M059J (cell line): ENCODE measurements at regions not wholly inside any gene's neighbourhood (a gene's known extent, or its start where the extent isn't known, plus 50 kb on each side); places are given as distances from the start of the nearest gene placed in this dataset.
"Not testable (repeated sequence)": the region's sequence is repeated elsewhere in the genome, so short reads cannot be mapped to it uniquely, and the experiment has no call there.

Experiments
- DNase-seq: peaks from one replicate; pipeline ENCODE4 v3.0.0-alpha.2; 2012; ENCODE audit warnings: low read depth

DNA sequence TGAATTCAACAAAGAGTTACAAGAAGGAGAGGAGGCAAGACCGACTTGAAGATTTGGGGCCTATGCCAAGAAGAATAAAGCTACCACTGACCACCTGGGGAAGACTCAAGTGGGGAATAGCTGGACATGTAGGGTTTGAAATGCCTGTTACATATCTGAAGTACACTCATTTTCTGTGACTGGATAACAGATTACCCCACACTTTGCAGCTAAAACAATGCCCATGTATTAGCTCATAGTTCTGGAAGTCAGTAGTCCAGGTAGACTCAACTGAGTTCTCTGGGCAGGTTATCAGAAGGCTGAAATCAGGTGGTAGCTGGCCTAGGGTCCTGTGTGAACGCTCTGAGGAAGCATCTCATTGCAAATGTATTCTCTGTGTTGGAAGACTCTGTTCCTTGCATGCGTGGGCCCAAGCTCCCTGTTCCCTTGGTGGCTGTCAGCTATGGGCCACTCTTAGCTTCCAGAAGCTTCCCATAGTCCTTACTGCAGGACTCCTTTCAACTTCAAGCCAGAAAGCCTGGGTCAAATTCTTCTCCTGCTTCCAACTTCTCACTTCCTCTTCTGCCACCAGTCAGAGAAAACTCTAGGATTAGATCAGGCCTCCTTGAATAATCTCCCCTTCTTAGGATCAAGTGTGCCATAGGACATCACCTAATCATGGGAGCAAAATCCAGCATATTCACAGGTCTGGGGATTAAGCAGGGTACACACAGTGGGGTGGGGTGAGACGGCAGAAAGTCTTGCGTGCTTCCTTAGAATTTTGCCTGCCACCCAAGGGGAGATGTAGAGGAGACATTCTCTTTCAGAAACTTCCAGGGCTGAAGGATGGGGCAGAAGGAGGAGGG lies 187.8 kb downstream of the SHQ1 start:
- DNase-seq = no peak

DNA sequence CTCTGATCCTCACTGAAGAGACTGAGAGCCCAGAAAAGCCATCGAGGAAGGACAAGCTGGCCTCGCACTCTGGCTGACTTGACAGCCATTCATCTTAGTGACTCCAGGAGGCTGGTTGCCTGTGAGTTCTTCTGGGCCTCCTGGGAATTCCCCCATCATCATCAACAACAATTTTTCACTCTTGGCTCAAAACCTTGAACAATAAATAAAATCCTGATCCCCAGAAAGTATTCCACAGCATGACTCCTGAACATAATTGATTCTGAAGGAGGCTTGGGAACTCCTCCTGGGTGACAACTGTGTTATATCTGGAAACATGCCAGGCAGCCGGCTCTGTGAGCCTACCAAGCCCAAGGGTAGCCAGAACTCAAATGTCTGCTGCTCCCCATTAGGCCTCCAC lies 188.6 kb downstream of the SHQ1 start:
- peak; percentile 40 for DNase-seq

DNA sequence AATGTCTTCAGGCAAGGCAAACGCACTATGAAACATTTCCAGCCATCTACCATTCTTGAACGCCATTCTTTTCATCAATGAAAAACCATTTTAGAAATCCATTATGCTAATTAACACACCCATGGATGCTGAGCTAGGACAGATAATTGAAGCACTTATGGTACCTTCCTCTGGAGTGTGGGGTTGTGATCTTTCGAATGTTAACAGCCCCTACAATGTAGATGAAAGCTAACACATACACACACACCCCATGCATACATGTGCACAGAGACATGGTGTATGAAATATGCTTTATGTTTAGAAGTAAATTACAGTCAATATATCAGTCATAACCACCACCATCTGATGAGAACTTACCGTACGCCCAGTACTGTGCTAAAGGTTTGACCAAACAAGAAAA lies 189.1 kb downstream of the SHQ1 start:
- DNase-seq = no peak

DNA sequence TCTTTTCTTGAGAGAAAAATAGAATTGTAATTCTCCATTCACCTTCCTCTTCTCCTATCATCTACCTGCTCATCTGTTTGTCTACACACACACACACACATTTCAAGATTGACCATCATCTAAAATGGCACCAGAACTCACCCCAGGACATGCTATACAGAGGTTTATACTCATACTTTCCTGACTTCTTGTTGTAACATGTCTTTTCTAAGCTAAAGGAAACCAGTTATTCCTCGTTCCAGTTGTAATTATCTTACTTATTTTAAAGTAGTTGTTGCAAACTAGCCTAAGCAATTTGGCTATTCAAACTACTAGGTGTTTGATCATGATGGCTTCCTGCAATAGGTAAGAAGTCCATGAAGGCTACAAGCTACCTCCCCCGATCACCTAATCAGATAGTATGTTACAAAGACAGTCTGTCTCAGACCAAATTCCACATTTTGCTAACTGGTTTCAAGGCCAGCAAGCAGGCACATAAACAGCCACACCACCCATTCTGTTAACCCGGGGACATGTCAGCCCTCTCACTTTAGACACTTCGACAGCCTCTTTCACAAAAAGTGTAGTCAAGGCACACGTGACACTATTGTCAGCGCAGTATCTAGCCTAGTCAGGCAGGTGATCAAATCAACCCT lies 189.7 kb downstream of the SHQ1 start:
- no peak for DNase-seq

DNA sequence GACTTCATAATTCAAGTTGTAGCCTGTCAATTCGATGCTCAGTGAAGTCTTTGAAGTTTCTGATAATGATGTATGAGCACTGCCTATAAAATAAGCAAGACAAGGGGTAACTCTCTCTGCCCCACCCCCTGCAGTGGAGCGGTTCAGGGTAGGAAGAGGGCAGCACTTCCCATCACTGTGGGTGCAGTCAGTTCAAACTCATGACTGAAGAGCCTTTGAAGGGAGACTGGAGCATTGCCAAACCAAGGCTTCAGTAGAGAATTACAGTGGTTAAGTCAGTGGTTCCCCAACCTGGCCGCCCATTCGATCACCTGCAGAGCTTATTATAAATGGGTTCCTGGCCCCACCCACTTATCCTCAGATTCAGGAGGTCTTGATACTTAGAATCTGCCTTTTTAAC lies 190.6 kb downstream of the SHQ1 start:
- DNase-seq = peak; percentile 59

DNA sequence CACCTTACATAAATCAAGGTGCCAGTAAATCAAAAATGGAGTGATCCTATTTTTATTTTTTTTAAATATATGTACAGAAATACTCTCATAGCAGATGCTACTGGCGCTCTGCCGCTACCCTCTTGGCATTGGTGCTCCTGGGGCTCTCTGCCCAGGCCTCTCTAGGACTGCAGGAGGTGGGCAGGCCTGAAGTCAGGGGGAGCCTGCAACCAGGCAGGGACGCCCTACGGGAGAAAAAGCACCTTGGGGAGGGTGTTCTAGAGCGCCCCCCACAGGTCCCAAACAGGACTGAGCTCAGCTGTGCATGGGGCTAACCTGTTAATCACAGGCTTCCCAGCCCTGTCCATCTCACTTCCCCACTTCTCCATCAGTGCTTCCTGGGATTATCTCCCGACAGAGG lies 192.5 kb downstream of the SHQ1 start:
- no peak for DNase-seq

DNA sequence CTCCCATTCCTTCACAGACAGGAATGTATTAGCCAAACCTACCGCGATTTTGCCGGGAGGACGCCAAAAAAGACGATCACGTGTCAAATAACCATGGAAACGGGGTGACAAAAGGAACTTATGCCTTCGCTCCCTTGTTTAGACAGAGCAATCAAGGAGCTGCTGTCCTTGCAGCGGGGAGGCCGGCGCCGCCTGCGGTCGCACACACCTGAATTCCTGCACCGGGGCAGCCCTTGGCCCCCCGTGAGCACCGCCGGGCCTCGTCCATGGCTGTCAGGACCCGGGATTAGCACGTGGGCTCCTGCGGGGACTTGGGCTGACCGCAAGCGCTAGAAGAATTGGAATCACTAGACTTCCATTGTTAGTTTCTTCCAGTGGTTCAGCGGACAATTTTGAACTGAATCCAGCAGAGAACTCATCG lies 193.1 kb downstream of the SHQ1 start:
- peak; percentile 68 for DNase-seq

DNA sequence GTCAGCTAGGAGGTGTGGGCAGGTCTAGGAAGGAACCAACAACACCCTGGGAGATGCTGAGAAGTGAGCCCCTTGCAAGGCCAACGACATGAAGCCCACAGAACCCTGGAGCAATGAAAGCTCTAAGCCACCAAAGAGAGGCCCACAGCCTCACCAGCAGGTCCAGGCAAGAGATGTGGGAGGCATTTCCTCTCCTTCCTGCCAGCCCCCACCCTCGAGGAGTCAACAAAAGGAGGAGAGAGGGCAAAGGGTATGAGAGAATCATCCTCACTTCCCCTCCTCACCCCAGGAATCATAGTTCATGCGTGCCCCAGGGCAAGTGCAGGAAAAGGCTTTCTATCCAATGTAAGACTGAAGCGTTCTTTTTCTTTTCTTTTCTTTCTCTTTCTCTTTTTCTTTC lies 195.8 kb downstream of the SHQ1 start:
- no peak for DNase-seq

DNA sequence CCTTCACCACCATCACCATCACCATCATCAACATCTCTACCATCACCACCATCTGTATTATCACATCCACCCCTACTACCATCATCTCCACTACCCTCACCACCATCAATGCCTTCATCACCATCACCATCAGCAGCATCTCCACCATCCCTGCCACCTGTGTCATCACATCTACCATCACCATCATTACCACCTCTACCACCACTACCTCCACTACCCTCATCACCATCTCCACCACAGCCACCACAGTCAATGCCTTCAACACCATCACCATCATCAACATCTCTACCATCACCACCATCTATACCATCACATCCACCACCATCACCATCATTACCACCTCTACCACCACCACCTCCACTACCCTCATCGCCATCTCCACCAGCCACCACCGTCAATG lies 196.7 kb downstream of the SHQ1 start:
- DNase-seq = no peak

DNA sequence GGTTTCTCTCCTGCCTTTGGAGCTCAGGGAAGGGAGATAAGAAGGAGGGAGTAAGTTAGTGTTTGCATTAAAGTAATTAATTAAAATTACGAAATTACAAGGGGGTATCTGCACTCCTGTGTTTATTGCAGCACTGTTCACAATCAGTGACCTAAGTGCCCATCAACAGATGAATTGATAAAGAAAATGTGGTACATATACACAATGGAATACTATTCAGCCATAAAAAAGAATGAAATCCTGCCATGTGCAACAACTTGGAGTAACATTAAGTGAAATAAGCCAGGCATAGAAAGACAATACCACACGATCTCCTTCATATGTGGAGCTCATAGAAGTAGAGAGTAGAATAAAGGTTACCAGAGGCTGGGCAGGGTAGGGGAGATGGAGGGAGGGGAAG lies 202.0 kb downstream of the SHQ1 start:
- no peak for DNase-seq

DNA sequence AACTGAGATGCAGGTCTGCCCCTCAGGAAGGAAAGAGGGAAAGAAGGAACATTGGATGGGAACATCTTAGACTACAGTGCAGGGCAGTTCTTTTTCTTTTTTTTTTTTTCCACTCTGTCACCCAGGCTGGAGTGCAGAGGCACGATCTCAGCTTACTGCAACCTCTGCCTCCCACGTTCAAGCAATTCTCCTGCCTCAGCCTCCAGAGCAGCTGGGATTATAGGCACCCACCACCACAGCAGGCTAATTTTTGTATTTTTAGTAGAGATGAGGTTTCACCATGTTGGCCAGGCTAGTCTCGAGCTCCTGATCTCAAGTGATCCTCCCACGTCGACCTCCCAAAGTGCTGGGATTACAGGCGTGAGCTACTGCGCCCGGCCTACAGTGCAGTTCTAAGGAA lies 204.6 kb downstream of the SHQ1 start:
- not testable (repeated sequence) for DNase-seq

DNA sequence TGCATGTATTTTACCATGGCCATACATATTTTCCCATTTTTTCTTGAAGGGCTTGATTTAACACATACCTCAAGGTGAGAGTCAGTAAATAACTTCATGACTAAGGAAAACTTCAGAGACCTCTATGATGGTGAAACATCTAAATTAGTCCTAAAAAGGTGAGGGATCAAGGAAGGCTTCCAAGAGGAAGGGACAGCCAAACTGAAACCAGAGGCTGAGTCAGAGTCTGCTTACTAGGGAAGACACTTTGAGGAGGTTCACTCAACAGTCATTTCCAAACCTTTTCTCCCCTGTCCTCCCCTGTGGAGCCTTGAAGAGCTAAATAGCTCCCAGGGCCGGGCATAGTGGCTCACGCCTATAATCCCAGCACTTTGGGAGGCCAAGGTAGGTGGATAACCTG lies 206.6 kb downstream of the SHQ1 start:
- no peak for DNase-seq

DNA sequence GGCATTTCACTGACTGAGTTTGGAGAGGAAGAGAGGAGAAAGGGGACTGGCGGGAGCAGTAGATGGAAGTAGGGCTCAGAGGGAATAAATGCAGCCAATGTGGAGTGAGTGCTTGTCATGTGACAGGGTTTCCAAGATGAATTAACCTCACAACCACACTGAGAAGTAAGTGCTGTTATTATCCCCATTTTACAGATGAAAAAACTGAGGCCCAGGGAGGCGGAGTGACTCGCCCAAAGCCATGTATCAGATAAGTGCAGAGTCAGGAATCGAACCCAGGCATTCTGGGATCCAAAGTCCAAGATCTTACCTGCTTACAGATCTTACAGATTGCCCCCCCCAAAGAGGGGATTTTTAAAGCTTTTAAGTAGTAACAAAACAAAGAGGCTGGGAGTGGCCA lies 207.2 kb downstream of the SHQ1 start:
- no peak for DNase-seq

DNA sequence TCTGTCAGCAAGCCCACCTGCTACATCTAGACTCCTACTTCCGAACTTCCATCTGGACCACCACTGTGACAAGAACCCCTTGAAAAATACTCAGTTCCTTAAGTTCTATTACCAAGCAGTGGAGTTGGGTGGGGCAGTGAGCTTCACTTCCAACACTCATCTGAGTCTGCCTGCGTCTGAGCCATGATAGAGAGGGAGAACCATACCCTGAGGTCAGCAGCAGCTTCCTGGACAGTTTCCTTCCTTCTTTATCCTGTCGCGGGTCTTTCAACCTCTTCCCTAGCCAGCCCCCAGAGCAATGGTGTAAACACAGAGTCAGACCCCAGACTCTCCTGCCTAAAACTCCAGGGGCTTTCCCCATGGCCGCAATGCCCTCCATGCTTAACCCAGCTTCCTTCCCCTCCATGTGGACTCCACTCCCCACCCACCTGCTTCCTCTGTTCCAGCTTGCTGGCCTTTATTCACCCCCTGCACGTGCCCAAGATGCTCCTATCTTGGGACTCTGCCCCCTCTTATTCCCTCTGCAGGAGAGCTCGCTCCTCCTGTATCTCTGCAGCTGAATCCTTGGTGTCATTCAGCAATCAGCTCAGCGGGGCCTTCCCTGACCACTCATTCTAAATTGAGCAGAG lies 211.2 kb downstream of the SHQ1 start:
- DNase-seq = no peak

DNA sequence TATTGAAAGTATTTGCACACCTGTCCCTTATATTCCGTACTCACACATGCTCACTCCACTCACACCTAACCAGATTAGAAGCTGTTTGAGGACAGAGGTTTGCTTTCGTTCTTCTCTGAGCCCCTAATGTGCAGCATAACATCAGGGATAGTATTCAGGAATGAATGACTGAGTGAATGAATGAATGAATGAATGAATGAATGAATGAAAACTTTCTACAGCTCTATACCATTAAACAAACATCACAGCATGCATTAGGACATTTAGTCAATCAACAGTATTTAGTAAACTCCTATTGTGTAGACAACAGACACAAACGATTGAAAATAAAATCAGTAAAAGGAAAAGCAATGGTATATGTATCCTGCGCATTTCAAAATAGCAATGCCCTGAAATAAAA lies 212.7 kb downstream of the SHQ1 start:
- DNase-seq = no peak

DNA sequence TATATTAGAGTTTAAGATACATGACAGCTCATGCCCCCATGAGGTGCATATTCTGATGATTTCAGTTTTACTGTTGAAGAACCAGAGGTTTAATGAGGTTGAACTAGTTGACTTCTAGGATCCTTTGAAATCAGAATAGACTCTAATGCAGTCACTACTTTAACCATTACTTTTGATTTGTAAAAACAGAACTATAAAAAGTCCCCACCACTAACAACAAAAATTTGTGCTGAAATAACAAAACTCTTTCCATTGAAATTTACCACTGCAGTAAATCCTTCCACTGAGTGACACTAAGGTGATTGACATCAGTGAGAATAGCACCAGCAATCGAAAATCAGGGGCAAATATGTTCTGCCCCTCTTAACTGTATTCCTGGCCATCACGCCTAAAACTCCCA lies 214.1 kb downstream of the SHQ1 start:
- no peak for DNase-seq

DNA sequence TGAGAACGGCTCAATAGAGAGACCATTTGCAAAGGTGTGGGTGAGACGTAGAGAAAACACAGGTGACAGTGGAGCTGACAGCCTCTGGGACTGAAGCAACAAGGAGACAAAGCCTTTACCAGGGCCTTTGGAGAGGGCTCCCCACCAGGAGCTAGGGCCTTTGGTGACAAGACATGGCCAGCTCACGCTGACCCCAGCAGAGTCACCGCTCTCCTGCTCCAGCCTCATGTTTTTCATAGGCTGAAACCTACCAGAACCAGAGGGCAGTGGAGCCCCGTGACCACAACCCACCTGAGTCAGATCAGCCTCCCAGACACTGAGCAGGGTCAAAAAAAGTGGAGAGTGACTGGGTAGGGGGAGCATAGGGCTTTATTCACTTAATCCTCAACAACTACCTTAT lies 214.7 kb downstream of the SHQ1 start:
- DNase-seq = peak; percentile 32

DNA sequence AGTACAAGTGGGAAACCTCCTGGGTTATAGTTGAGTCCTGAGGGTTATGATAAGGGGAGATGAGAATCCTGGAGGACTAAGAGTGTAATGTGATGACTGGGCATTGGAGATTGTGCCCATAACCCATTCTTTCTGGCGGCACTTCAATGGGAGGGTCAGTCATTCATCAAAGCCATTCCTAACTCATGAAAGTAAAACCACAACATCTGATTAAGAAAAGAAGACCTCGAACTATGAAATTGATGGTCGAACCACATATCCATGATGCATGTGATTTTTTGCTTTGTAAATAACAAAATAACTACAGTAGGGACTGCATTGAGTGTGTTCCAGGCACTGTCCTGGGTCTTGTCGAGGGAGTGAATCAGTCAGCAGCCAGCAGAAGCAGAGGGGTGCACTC lies 215.1 kb downstream of the SHQ1 start:
- DNase-seq = peak; percentile 84

DNA sequence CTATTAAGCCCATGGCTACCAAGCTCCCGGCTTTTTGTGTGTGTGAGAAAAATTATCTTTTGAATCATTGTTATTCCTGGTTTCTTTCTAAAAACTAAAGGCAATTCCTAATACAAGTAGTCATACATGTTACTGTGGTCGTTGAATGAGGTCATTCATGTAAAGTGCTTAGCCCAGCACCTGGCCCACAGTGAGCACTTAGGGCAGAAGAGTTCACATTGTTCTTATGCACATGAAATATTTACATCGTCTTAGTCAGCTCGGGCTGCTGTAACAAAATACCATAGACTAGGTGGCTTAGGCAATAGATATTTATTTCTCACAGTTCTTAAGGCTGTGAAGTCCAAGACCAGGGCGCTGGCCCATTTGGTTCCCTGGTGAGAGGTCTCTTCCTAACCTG lies 216.1 kb downstream of the SHQ1 start:
- DNase-seq = no peak

DNA sequence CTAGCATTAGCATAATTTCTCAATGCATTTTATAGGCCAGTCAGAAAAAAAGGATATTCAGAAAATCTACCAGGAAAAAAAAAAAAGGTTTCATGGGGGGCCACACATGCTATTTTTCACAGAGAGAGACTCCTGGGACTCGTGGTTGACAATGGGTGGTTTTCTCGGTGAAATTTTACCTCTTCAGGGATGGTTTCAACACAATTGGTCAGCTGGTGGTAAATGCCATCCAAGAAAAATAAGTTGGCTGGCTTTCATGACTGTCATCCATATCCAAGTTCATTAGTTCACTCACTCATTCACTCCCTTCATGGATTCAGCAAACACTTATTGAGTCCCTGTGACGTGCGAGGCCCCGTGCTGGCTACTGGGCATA lies 217.3 kb downstream of the SHQ1 start:
- no peak for DNase-seq

DNA sequence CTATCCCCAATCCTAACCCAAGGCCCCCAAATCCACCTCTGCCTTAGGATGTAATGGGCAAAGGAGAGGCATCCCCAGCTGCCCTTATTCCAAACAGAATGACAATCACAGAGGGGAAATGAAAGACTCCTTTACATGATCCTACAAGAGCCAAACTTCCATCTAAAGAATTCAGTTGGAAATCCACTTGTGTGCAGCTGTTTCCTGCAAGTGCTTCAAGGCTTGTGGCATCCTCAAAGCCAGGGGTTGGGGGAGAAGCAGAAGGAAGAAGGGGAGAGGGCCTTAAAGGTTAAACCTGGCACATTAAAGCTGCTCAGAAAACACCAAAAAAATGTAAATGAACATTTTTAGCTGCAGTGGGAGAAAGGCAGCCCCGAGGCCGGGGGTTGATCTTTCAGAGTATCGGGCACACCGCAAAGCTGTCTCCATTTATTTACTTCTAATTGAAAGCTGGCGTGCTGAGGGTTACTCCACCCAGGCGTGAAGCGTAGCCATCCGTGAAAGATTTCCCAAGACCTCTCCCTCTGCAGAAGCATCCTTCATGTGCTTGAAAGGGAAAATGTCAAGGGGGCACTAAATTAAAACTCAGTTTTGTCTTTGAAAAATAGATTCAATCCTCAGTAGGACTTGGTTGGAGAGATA lies 217.8 kb downstream of the SHQ1 start:
- DNase-seq = no peak

DNA sequence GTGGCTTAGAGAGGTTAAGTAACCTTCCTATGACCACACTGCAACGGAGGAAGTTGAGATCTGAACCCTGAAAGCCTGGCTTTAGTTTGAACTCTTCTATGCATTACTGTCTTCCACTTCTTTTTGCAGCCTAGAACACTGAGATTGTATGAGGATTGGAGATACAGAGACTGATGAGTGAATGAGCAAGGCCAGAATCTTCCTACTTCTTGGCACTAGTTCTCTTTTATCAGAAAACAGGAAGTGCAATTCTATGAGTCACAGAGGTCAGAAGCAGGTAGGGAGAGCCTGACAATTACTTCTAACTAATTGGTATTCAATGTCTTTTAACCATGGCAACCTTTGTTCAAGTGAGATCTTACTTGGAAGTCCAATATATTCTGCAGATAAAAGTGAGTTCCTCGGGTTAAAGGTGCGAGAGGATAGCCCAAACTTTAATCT lies 219.0 kb downstream of the SHQ1 start:
- peak; percentile 58 for DNase-seq

DNA sequence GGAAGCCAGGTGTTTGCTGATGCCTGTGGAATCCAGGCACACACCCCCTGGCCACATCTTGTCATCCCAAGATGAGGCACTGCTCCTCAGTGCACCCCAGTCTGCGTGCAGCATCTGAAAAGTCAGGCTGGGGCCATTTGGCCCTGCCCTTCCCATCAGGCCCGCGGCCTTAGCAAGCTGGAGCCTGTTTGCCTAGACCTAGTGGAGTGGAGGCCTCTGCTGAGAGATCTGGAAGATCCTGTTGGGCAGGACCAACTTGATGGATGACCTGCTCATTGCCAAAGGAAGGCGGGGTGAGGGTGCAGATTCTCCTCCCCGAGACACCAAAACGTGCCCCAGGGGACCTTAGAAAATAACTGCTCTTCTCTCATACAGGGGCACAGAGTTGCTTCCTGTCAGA lies 220.2 kb downstream of the SHQ1 start:
- DNase-seq = no peak
